Fibroblast of lung (primary cell): ENCODE measurements at regions not wholly inside any gene's neighbourhood (a gene's known extent, or its start where the extent isn't known, plus 50 kb on each side); places are given as distances from the start of the nearest gene placed in this dataset.

Experiments
- CTCF ChIP-seq, 2 donors: IDR thresholded peaks in 1 of 2; conservative IDR thresholded peaks in 1 of 2; 1 replicate in 1 of 2; 2 replicates in 1 of 2; pipeline ENCODE4 v1.5.1; 2011 to 2012; ENCODE audit warnings: low read length in 2 of 2, control low read depth in 1 of 2, inconsistent platforms in 1 of 2, low read depth in 1 of 2, mild to moderate bottlenecking in 1 of 2
- EZH2 ChIP-seq: IDR thresholded peaks from 2 replicates; pipeline ENCODE4 v1.5.1; 2012; ENCODE audit warnings: low read length, control low read depth, mild to moderate bottlenecking; ENCODE audit errors: missing control alignments

GRCh38 chr5:33369485-33370465 lies 71.0 kb upstream of the TARS1 start:
- no peak for TF ChIP-seq CTCF (conservative IDR thresholded peaks at IDR 0.05 in 1 of 2, IDR thresholded peaks at IDR 0.05 in 1 of 2; ENCODE audit: low read depth in 1 of 2, low read length in 2 of 2)
- TF ChIP-seq EZH2: no peak
